ENCODE measurements at regions not wholly inside any gene's neighbourhood (a gene's known extent, or its start where the extent isn't known, plus 50 kb on each side); places are given as distances from the start of the nearest gene placed in this dataset.

- WGBS (ENCODE audit: insufficient coverage, insufficient replicate concordance, low lambda C conversion rate, missing lambda C conversion rate), result 46% methylated on average over 3 of the region's 3 CpGs
- ATAC-seq (peak; percentile 96), DNase-seq (ENCODE audit: low read depth, low spot score) (no peak), FAIRE-seq (peak; percentile 90)
- intact Hi-C loops (cut with micrococcal nuclease; ENCODE audit: unreplicated experiment), result loop anchor here (5.0 kb wide), 1 partner anchor 84 kb away; no protein-coding TSS in a partner anchor
- Histone ChIP-seq H2AFZ (ENCODE audit: control insufficient read depth, low read depth, low read length) (no peak overlapping the region), H3K27me3 (replicated peaks in 1 of 2; ENCODE audit: control insufficient read depth in 2 of 2, insufficient read depth in 2 of 2, low read length in 1 of 2) (no peaks in the 10 kb centered on the region), H3K4me3 (no peak overlapping the region), H3K27ac (ENCODE audit: control insufficient read depth, insufficient read depth) (no peak overlapping the region), H3K79me2 (ENCODE audit: control insufficient read depth, insufficient read depth, low read length) (no peaks in the 10 kb centered on the region), H3K9ac (ENCODE audit: control insufficient read depth, insufficient read depth, low read length) (no peak overlapping the region), H3K36me3 (ENCODE audit: control insufficient read depth in 2 of 2, insufficient read depth in 2 of 2, low read length in 1 of 2) (no peaks in the 10 kb centered on the region), H3K4me1 (ENCODE audit: control insufficient read depth, insufficient read depth, low read length) (peaks cover 4% of the 10 kb centered on the region; the same call in 1 of the 2 replicates), H3K9me3 (replicated peaks; ENCODE audit: control insufficient read depth, insufficient read depth, low read length) (no peaks in the 10 kb centered on the region), H4K20me1 (ENCODE audit: control insufficient read depth, insufficient read depth) (no peaks in the 10 kb centered on the region), H3K4me2 (ENCODE audit: control insufficient read depth, insufficient read depth) (peak overlapping the region; percentile 59; the same call in 1 of the 2 replicates)
- ChIA-PET POLR2A (interaction anchor here (0.6 to 1.4 kb wide), 2 partner anchors 10 to 94 kb away, joined by 3 read pairs; no protein-coding TSS in a partner anchor), SMC1A (ENCODE audit: uncharacterized antibody, unreplicated experiment) (interaction anchor here (1.0 to 2.9 kb wide), 5 partner anchors 9 to 280 kb away, joined by 3 to 11 read pairs (median 3); no protein-coding TSS in a partner anchor), CTCF (interaction anchor here (0.9 to 1.3 kb wide), 3 partner anchors 85 to 292 kb away, joined by 3 read pairs; no protein-coding TSS in a partner anchor), RAD21 (ENCODE audit: unreplicated experiment) (interaction anchor here (0.8 to 1.0 kb wide), 3 partner anchors 95 to 106 kb away, joined by 3 read pairs; no protein-coding TSS in a partner anchor)
- in situ Hi-C loops (cut with MboI), result no loop called here
- no TSS peak for BruUV-seq (replicated peaks)
- TF ChIP-seq IKZF1 (conservative IDR thresholded peaks at IDR 0.05) (peak; percentile 66; the same call in 1 of the 2 replicates), CHD2 (IDR thresholded peaks at IDR 0.05; ENCODE audit: borderline replicate concordance, low read depth, low read length) (no peak), BACH1 (IDR thresholded peaks at IDR 0.05; ENCODE audit: borderline replicate concordance) (peak; percentile 50; the same call in 1 of the 2 replicates), IRF4 (IDR thresholded peaks at IDR 0.05; ENCODE audit: low read depth, low read length) (0 out of 2 replicates have a peak, but pooled peaks have one; percentile 25), FOS (IDR thresholded peaks at IDR 0.05; ENCODE audit: borderline replicate concordance, extremely low read depth, insufficient read length) (no peak), RCOR1 (conservative IDR thresholded peaks at IDR 0.05; ENCODE audit: low read depth, low read length) (0 out of 2 replicates have a peak, but pooled peaks have one; percentile 54), NBN (IDR thresholded peaks at IDR 0.05) (peak; percentile 83; the same call in 1 of the 2 replicates), EP300 (IDR thresholded peaks at IDR 0.05; ENCODE audit: borderline replicate concordance in 1 of 2, control insufficient read depth in 1 of 2, low read depth in 2 of 2, low read length in 2 of 2) (peak in 1 of 2 experiments; percentile 60; a peak in 1 of 4 replicates), POU2F2 (IDR thresholded peaks at IDR 0.05; ENCODE audit: borderline replicate concordance, low read depth, low read length) (peak; percentile 61; the same call in 1 of the 3 replicates), NR2F1 (conservative IDR thresholded peaks at IDR 0.05) (peak; percentile 80), IKZF2 (IDR thresholded peaks at IDR 0.05) (peak; percentile 86 to 87), SPI1 (IDR thresholded peaks at IDR 0.05; ENCODE audit: borderline replicate concordance, insufficient read depth, low read depth, low read length) (peak; percentile 99), EGR1 (IDR thresholded peaks at IDR 0.05; ENCODE audit: borderline replicate concordance in 1 of 2, low read depth in 2 of 2, low read length in 2 of 2) (no peak), MXI1 (IDR thresholded peaks at IDR 0.05; ENCODE audit: low read depth, low read length) (no peak), BCL11A (IDR thresholded peaks at IDR 0.05; ENCODE audit: low read depth, low read length) (0 out of 2 replicates have a peak, but pooled peaks have one; percentile 45), MEF2B (IDR thresholded peaks at IDR 0.05; ENCODE audit: partially characterized antibody, poor library complexity, severe bottlenecking) (peak; percentile 22), BMI1 (IDR thresholded peaks at IDR 0.05; ENCODE audit: borderline replicate concordance) (peak; percentile 57; the same call in 1 of the 2 replicates), NFYA (IDR thresholded peaks at IDR 0.05; ENCODE audit: borderline replicate concordance, low read depth, low read length) (no peak), MTA2 (IDR thresholded peaks at IDR 0.05; ENCODE audit: low read depth) (peak; percentile 81), RUNX3 (IDR thresholded peaks at IDR 0.05; ENCODE audit: low read length) (peak; percentile 31; the same call in 1 of the 2 replicates), SIN3A (IDR thresholded peaks at IDR 0.05; ENCODE audit: low read depth, low read length) (no peak), ATF7 (IDR thresholded peaks at IDR 0.05; ENCODE audit: low read depth) (peak; percentile 39; the same call in 1 of the 2 replicates), DPF2 (IDR thresholded peaks at IDR 0.05) (peak; percentile 91)
- TF ChIP-seq, protein P1, sequence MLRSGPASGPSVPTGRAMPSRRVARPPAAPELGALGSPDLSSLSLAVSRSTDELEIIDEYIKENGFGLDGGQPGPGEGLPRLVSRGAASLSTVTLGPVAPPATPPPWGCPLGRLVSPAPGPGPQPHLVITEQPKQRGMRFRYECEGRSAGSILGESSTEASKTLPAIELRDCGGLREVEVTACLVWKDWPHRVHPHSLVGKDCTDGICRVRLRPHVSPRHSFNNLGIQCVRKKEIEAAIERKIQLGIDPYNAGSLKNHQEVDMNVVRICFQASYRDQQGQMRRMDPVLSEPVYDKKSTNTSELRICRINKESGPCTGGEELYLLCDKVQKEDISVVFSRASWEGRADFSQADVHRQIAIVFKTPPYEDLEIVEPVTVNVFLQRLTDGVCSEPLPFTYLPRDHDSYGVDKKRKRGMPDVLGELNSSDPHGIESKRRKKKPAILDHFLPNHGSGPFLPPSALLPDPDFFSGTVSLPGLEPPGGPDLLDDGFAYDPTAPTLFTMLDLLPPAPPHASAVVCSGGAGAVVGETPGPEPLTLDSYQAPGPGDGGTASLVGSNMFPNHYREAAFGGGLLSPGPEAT (IDR thresholded peaks at IDR 0.05; ENCODE audit: low read depth), result peak; percentile 73
Observed at GRCh38 chr12:47312808-47313426, 233.2 kb upstream of the AMIGO2 start.

Measured in GM12878 (cell line).